MCF 10A (cell line): ENCODE measurements at regions not wholly inside any gene's neighbourhood (a gene's known extent, or its start where the extent isn't known, plus 50 kb on each side); places are given as distances from the start of the nearest gene placed in this dataset.
"Not testable (repeated sequence)": the region's sequence is repeated elsewhere in the genome, so short reads cannot be mapped to it uniquely, and the experiment has no call there.

ENCODE experiments used
- BruUV-seq: library from RNA; stranded (reverse); fragments of 400-500 nt; replicated peaks from 2 replicates; lab custom pipeline; 2021; lab: Mats Ljungman, UMichigan
- CTCF ChIA-PET: fragments of 300-600 bp; sonication (Branson Sonifier 250); formaldehyde crosslinking; extraction: SDS; loops from one replicate; lab custom pipeline; 2021; ENCODE audit warnings: antibody characterized with exemption, inconsistent platforms; lab: Yijun Ruan, JAX
- POLR2A ChIA-PET: fragments of 300-600, 350-650 bp; sonication (Branson Sonifier 250); formaldehyde crosslinking; extraction: SDS; loops from one replicate; lab custom pipeline; 2020; ENCODE audit warnings: antibody characterized with exemption, inconsistent platforms; lab: Yijun Ruan, JAX
- DNase-seq: peaks from one replicate; pipeline ENCODE4 v3.0.0-alpha.2; 2018; ENCODE audit not compliant: unreplicated experiment
- H3K27ac Mint-ChIP-seq: one replicate; pipeline ENCODE4 v1.8.0; 2022; ENCODE audit warnings: mild to moderate bottlenecking, low read depth, mixed read lengths; ENCODE audit not compliant: unreplicated experiment
- H3K27me3 Mint-ChIP-seq: one replicate; pipeline ENCODE4 v1.8.0; 2022; ENCODE audit warnings: mixed read lengths; ENCODE audit not compliant: insufficient read depth, unreplicated experiment
- H3K36me3 Mint-ChIP-seq: one replicate; pipeline ENCODE4 v1.8.0; 2022; ENCODE audit warnings: mild to moderate bottlenecking, moderate library complexity, mixed read lengths; ENCODE audit not compliant: insufficient read depth, unreplicated experiment
- H3K4me1 Mint-ChIP-seq: one replicate; pipeline ENCODE4 v1.8.0; 2022; ENCODE audit warnings: mixed read lengths; ENCODE audit not compliant: insufficient read depth, unreplicated experiment
- H3K4me3 Mint-ChIP-seq: one replicate; pipeline ENCODE4 v1.8.0; 2022; ENCODE audit warnings: mild to moderate bottlenecking, moderate library complexity, mixed read lengths; ENCODE audit not compliant: unreplicated experiment
- H3K9me3 Mint-ChIP-seq: one replicate; pipeline ENCODE4 v1.8.0; 2022; ENCODE audit warnings: mixed read lengths; ENCODE audit not compliant: unreplicated experiment
- CTCF ChIP-seq: fragments of 200-600 bp; IDR thresholded peaks from one replicate; pipeline ENCODE4 v1.8.0; 2022; ENCODE audit warnings: antibody characterized with exemption, mild to moderate bottlenecking; ENCODE audit not compliant: unreplicated experiment
- intact Hi-C: fragments of 100-400 bp; cut with micrococcal nuclease; formaldehyde crosslinking; loops from 2 replicates; pipeline ENCODE4 v1.14.1; 2022

GRCh38 chr3:164407111-164407510 is 671.2 kb downstream of the SI start:
- TF ChIP-seq CTCF: no peak
- intact Hi-C loops: no loop called here
- H3K36me3 Mint-ChIP-seq: peaks cover 6% of the 10 kb centered on the region
- CTCF ChIA-PET: interaction anchor here (1.1 kb wide), 1 partner anchor 15 kb away, joined by 3 read pairs; no protein-coding TSS in a partner anchor
- BruUV-seq: no TSS peak
- no peaks in the 10 kb centered on the region for H3K4me1 Mint-ChIP-seq
- H3K9me3 Mint-ChIP-seq: no peaks in the 10 kb centered on the region
- POLR2A ChIA-PET: interaction anchor here (0.5 kb wide), 1 partner anchor 44 kb away, joined by 3 read pairs; no protein-coding TSS in a partner anchor
- no peak overlapping the region for H3K4me3 Mint-ChIP-seq
- no peak overlapping the region for H3K27ac Mint-ChIP-seq
- no peak for DNase-seq
- H3K27me3 Mint-ChIP-seq: peaks cover 12% of the 10 kb centered on the region

GRCh38 chr3:164406281-164406680 is 672.0 kb downstream of the SI start:
- H3K4me1 Mint-ChIP-seq: no peaks in the 10 kb centered on the region
- no TSS peak for BruUV-seq
- no peak for TF ChIP-seq CTCF
- POLR2A ChIA-PET: no interaction called here
- peaks cover 11% of the 10 kb centered on the region for H3K27me3 Mint-ChIP-seq
- peaks cover 6% of the 10 kb centered on the region for H3K36me3 Mint-ChIP-seq
- CTCF ChIA-PET: interaction anchor here (0.7 to 0.8 kb wide), 2 partner anchors 77 to 769 kb away, joined by 3 read pairs; no protein-coding TSS in a partner anchor
- H3K27ac Mint-ChIP-seq: no peak overlapping the region
- DNase-seq: no peak
- H3K4me3 Mint-ChIP-seq: no peak overlapping the region
- no peaks in the 10 kb centered on the region for H3K9me3 Mint-ChIP-seq
- intact Hi-C loops: no loop called here

- Mint-ChIP-seq H3K27ac (no peak overlapping the region), H3K27me3 (peaks cover 11% of the 10 kb centered on the region), H3K4me1 (no peaks in the 10 kb centered on the region), H3K9me3 (no peaks in the 10 kb centered on the region), H3K4me3 (no peak overlapping the region), H3K36me3 (no peaks in the 10 kb centered on the region)
- TF ChIP-seq CTCF: no peak
- no TSS peak for BruUV-seq
- intact Hi-C loops: no loop called here
- CTCF ChIA-PET: no interaction called here
- no peak for DNase-seq
- POLR2A ChIA-PET: no interaction called here
Observed at GRCh38 chr3:164401923-164402322, 676.4 kb downstream of the SI start.

GRCh38 chr3:164401440-164401839 is 676.9 kb downstream of the SI start:
- BruUV-seq, intact Hi-C loops, H3K27ac Mint-ChIP-seq, H3K36me3 Mint-ChIP-seq, H3K4me3 Mint-ChIP-seq, DNase-seq, H3K4me1 Mint-ChIP-seq, CTCF ChIA-PET, H3K9me3 Mint-ChIP-seq: not testable (repeated sequence)
- peaks cover 11% of the 10 kb centered on the region for H3K27me3 Mint-ChIP-seq
- POLR2A ChIA-PET: interaction anchor here (0.7 kb wide), 1 partner anchor 1016 kb away, joined by 3 read pairs; no protein-coding TSS in a partner anchor
